D721Med (cell line): ENCODE measurements at regions not wholly inside any gene's neighbourhood (a gene's known extent, or its start where the extent isn't known, plus 50 kb on each side); places are given as distances from the start of the nearest gene placed in this dataset.

ENCODE experiments used
- DNase-seq: peaks from one replicate; pipeline ENCODE4 v3.0.0; 2011; ENCODE audit warnings: low spot score; ENCODE audit not compliant: insufficient read length
- FAIRE-seq: peaks from 2 replicates; lab custom pipeline; 2011; peaks lifted over from hg19 to GRCh38; lab: Jason Lieb, UNC
- TF ChIP-seq, protein P1 (sequence below): IDR thresholded peaks from 2 replicates; pipeline ENCODE4 v1.5.1; 2012; ENCODE audit warnings: mild to moderate bottlenecking, control low read depth; ENCODE audit not compliant: insufficient read depth; ENCODE audit errors: missing control alignments

DNA sequence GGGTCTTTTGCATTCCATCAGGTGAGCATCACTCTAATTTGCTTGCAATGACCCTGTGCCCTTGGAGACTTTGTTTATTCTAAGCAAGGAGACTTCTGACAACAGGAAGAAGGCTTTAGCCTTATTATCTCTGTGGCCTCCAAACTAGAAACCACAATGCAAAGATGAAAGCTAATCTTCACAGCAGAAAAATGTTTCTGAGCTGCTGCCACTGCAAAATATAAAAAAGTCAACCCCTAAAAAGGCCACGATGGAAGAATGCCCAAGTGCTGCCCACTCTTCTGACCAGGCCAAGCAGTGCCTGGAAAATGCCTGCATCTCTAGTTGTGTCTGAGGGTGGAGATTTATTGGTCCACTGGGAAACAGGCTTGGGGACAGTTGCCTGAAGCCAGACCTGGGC lies 299.9 kb downstream of the C7orf25 start:
- FAIRE-seq (no peak), DNase-seq (no peak)
- TF ChIP-seq, protein P1, sequence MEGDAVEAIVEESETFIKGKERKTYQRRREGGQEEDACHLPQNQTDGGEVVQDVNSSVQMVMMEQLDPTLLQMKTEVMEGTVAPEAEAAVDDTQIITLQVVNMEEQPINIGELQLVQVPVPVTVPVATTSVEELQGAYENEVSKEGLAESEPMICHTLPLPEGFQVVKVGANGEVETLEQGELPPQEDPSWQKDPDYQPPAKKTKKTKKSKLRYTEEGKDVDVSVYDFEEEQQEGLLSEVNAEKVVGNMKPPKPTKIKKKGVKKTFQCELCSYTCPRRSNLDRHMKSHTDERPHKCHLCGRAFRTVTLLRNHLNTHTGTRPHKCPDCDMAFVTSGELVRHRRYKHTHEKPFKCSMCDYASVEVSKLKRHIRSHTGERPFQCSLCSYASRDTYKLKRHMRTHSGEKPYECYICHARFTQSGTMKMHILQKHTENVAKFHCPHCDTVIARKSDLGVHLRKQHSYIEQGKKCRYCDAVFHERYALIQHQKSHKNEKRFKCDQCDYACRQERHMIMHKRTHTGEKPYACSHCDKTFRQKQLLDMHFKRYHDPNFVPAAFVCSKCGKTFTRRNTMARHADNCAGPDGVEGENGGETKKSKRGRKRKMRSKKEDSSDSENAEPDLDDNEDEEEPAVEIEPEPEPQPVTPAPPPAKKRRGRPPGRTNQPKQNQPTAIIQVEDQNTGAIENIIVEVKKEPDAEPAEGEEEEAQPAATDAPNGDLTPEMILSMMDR = no peak

DNA sequence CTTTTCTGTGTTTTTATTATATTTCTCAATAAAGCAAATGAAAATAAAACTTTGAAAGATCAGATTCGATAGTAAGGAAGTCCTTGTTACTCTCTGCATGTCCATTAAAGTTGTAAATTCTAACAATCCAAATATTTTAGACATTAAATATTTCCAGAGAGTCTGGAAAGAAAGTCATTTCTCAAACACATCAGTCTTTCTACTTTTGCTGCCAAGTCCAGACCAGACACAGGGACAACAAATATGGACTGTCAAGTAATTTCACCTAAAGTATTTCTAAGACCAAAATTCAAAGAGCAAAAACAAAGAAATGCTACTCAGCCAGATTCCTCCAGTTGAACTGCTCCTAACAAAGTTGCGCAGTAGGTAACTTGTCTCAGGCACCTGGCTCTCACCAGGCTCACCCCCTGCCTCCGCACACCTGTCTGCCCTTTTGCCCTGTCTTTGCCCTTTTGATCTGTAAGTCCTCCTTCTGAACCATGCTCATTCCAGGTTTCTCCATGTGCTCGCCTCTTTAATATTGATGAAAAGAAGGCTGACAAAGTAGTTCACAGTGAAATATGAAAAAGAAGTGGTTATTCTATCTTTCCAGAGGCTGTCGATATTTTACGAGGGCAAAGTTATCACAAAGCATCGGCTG lies 300.5 kb downstream of the C7orf25 start:
- no peak for DNase-seq
- TF ChIP-seq, protein P1 = no peak
- FAIRE-seq = no peak

DNA sequence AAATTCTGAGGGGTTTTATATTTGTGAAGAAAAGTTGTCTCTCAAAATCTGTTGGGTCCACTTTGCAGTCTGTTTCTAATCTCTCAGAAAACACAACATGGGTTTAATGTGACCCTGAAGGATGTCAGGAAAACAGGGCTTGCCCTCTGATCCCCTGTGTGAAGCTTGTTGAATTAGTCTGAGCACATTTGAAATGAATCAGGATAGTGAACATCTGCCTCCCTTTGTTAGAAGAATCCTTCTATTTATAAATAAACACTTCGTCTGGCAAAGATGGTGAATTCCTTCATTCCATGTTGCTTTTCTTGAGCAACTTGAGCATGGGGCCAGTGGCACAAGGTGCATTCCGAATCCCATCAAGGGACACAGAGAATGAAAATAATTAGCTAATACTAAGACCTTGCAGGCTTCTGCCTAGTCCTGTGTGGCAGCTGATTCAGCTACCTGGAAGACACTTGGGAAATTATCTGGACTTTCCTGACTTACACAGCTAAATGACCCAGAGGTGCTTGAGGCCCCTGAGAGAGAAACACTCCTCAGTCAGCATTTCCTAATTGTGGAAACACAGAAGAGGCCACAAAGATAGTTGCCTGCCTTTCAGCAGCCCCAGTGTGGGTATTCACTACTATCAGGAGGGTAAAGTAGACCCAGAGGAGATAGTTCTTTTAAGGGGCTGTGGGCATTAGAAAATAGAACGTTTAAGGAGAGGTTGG lies 305.5 kb downstream of the C7orf25 start:
- TF ChIP-seq, protein P1 = no peak
- DNase-seq (no peak), FAIRE-seq (no peak)

DNA sequence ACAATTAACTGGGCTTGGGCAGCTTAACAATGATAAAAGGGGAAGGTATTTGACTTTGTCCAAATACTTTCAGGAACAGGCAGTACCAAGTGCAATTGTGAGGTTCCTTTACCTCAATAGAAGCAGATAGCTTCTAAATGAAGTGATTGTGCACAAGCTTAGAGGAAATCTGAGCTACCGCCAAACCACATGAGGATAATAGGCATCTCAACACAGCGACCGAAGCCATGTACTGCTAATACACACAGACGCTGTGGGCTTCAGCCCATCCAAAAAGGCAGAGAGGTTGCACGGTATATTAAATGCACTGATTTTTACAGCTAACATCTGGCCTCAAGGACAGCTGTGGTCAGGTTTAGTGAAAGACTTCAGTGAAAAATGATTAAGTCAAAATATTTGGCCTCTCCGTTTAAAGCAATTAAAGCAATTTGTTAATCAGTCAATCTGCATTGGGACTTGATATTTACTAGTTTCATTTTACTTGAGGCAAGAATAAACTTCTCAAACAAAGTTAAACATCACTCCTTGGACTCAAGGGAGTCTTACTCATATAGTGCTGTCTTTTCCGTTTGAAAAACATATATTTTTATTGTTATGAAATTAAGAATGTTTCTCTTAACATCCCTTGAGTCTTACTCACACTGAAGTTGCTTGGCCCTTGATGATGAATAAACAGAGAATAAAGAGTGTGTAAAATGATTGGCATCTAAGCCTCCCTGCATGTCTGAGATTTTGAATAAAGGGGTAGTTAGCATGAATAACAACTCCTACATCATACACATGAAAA lies 306.3 kb downstream of the C7orf25 start:
- no peak for FAIRE-seq
- no peak for DNase-seq
- TF ChIP-seq, protein P1 = no peak

DNA sequence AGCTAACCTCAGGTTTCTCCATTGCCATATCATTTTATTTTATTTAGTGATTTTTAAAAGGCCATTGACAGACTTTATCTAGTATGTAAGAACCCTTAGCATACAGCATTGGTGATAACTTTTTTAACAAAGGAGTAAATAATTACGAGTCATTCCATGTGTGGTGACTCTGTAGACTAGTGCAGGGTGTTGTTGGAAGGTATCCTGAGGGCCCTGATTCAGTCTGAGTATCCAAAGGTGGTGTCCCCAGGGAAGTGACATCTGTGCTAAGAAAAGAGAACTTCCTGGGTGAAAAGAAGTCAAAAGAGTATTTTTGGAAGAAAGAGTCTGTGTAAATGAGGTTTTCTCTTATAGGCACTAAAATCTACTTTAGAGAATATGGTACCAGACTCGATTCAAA lies 308.4 kb downstream of the C7orf25 start:
- DNase-seq (no peak), FAIRE-seq (no peak)
- TF ChIP-seq, protein P1 = no peak

DNA sequence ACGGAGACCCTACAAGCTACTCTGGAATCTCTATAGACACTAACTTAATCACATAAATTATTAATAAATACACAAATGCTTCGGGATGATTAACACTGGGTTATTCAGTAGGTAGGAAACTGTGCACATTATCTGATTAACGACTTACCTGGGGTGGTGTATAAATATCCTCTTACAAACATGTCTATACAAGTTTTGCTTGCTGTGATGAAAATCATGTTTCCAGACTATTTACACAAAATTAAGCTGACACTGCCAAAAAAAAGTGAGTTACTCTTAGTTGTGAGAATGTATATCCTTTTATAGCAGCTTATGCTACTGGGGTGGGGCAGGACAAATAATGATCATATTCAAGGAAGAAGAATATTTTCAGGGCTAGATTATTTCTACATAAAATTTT lies 314.6 kb downstream of the C7orf25 start:
- no peak for DNase-seq
- no peak for FAIRE-seq
- TF ChIP-seq, protein P1 = no peak
